KMS-11 (cell line): ENCODE measurements at regions not wholly inside any gene's neighbourhood (a gene's known extent, or its start where the extent isn't known, plus 50 kb on each side); places are given as distances from the start of the nearest gene placed in this dataset.

Experiments used
- H2AFZ ChIP-seq: fragments of 200-600 bp; sonication (generic); 2 replicates; pipeline ENCODE4 v1.6.1; 2016; ENCODE audit warnings: antibody characterized with exemption, mixed run types, low read depth
- H3K27ac ChIP-seq: fragments of 200-600 bp; sonication (generic); 2 replicates; pipeline ENCODE4 v1.6.1; 2016; ENCODE audit warnings: mild to moderate bottlenecking, mixed run types
- H3K27me3 ChIP-seq: fragments of 200-600 bp; sonication (generic); 2 replicates; pipeline ENCODE4 v1.6.1; 2017; ENCODE audit warnings: mild to moderate bottlenecking, low read depth, mixed run types, moderate library complexity; ENCODE audit not compliant: insufficient read depth
- H3K36me3 ChIP-seq: fragments of 200-600 bp; sonication (generic); 2 replicates; pipeline ENCODE4 v1.6.1; 2017; ENCODE audit warnings: mild to moderate bottlenecking, mixed run types; ENCODE audit not compliant: insufficient read depth
- H3K4me1 ChIP-seq: fragments of 200-600 bp; sonication (generic); 2 replicates; pipeline ENCODE4 v1.6.1; 2016; ENCODE audit warnings: mild to moderate bottlenecking, low read depth, mixed run types; ENCODE audit not compliant: poor library complexity, severe bottlenecking
- H3K4me2 ChIP-seq: fragments of 200-600 bp; sonication (generic); 2 replicates; pipeline ENCODE4 v1.7.0; 2016; ENCODE audit warnings: mild to moderate bottlenecking, mixed run types
- H3K4me3 ChIP-seq: fragments of 200-600 bp; sonication (generic); IDR thresholded peaks from 2 replicates; pipeline ENCODE4 v1.6.1; 2017; ENCODE audit warnings: low read depth, low read length, mixed read lengths; ENCODE audit not compliant: insufficient read depth
- H3K79me2 ChIP-seq: fragments of 200-600 bp; sonication (generic); 2 replicates; pipeline ENCODE4 v1.6.1; 2016; ENCODE audit warnings: low read depth, mixed run types; ENCODE audit not compliant: insufficient read depth
- H3K9ac ChIP-seq: fragments of 200-600 bp; sonication (generic); 2 replicates; pipeline ENCODE4 v1.6.1; 2016; ENCODE audit warnings: mild to moderate bottlenecking, mixed run types
- H4K20me1 ChIP-seq: fragments of 200-600 bp; sonication (generic); 2 replicates; pipeline ENCODE4 v1.6.1; 2016; ENCODE audit warnings: mild to moderate bottlenecking, mixed run types; ENCODE audit not compliant: insufficient read depth
- TF ChIP-seq, protein P1 (sequence below): fragments of 200-600 bp; sonication (generic); conservative IDR thresholded peaks from 2 replicates; pipeline ENCODE4 v1.6.1; 2017; ENCODE audit warnings: low read depth, mild to moderate bottlenecking, antibody characterized with exemption, low read length, moderate library complexity, mixed read lengths

DNA sequence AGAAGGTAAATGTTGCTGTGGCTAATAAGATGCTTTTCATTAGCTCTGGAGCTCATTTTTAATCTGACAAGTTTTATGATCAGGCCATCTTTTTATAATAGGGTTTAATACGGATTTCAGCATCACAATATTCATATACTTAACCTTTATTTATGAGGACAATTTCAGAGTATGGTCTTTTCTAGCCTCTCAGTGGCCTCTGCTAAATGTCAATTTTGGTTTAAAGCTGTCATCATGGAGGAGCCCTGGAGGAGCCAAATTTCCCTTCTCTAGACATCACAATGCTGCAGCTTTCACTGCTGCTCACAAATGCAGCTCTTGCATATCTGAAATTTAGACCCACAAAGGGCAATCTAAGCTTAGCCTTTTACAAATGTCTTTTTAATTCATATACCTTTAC, 510.4 kb downstream of the PCDH7 start:
- no peak overlapping the region for H3K27ac ChIP-seq
- TF ChIP-seq, protein P1, sequence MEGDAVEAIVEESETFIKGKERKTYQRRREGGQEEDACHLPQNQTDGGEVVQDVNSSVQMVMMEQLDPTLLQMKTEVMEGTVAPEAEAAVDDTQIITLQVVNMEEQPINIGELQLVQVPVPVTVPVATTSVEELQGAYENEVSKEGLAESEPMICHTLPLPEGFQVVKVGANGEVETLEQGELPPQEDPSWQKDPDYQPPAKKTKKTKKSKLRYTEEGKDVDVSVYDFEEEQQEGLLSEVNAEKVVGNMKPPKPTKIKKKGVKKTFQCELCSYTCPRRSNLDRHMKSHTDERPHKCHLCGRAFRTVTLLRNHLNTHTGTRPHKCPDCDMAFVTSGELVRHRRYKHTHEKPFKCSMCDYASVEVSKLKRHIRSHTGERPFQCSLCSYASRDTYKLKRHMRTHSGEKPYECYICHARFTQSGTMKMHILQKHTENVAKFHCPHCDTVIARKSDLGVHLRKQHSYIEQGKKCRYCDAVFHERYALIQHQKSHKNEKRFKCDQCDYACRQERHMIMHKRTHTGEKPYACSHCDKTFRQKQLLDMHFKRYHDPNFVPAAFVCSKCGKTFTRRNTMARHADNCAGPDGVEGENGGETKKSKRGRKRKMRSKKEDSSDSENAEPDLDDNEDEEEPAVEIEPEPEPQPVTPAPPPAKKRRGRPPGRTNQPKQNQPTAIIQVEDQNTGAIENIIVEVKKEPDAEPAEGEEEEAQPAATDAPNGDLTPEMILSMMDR: no peak
- H3K79me2 ChIP-seq: no peaks in the 10 kb centered on the region
- no peaks in the 10 kb centered on the region for H3K36me3 ChIP-seq
- no peaks in the 10 kb centered on the region for H4K20me1 ChIP-seq
- H3K9ac ChIP-seq: no peak overlapping the region
- H3K27me3 ChIP-seq: no peaks in the 10 kb centered on the region
- no peak overlapping the region for H2AFZ ChIP-seq
- no peaks in the 10 kb centered on the region for H3K4me1 ChIP-seq
- no peak overlapping the region for H3K4me2 ChIP-seq
- H3K4me3 ChIP-seq: no peak overlapping the region

- H3K4me3 ChIP-seq: no peak overlapping the region
- TF ChIP-seq, protein P1: no peak
- H4K20me1 ChIP-seq: no peaks in the 10 kb centered on the region
- H2AFZ ChIP-seq: no peak overlapping the region
- no peaks in the 10 kb centered on the region for H3K27me3 ChIP-seq
- no peak overlapping the region for H3K9ac ChIP-seq
- no peaks in the 10 kb centered on the region for H3K36me3 ChIP-seq
- H3K4me1 ChIP-seq: no peaks in the 10 kb centered on the region
- H3K4me2 ChIP-seq: no peak overlapping the region
- H3K27ac ChIP-seq: no peak overlapping the region
- H3K79me2 ChIP-seq: no peaks in the 10 kb centered on the region
These were observed 514.3 kb downstream of the PCDH7 start for GRCh38 chr4:31234494-31234893.

DNA sequence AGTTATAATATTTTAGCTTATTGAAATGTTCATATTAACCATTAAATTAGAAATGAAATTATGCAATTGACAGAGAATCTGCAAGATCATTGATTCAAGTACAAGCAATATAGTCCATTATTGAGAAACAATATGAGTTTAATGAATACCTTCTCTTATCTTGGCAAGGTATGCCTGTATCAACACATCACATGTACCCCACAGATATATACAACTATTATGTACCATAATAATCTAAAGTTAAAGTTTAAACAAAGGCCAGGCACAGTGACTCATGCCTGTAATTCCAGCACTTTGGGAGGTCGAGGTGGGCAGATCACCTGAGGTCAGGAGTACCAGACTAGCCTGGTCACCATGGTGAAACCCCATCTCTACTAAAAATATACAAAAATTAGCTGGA, 514.7 kb downstream of the PCDH7 start:
- no peaks in the 10 kb centered on the region for H3K36me3 ChIP-seq
- no peak overlapping the region for H3K4me2 ChIP-seq
- no peaks in the 10 kb centered on the region for H3K4me1 ChIP-seq
- H2AFZ ChIP-seq: no peak overlapping the region
- H3K4me3 ChIP-seq: no peak overlapping the region
- no peaks in the 10 kb centered on the region for H3K79me2 ChIP-seq
- H3K27me3 ChIP-seq: no peaks in the 10 kb centered on the region
- no peaks in the 10 kb centered on the region for H4K20me1 ChIP-seq
- no peak overlapping the region for H3K9ac ChIP-seq
- no peak overlapping the region for H3K27ac ChIP-seq
- TF ChIP-seq, protein P1: no peak

- H3K4me1 ChIP-seq: no peaks in the 10 kb centered on the region
- H3K79me2 ChIP-seq: no peaks in the 10 kb centered on the region
- no peak overlapping the region for H3K27ac ChIP-seq
- no peaks in the 10 kb centered on the region for H3K27me3 ChIP-seq
- H3K36me3 ChIP-seq: no peaks in the 10 kb centered on the region
- H3K4me2 ChIP-seq: no peak overlapping the region
- TF ChIP-seq, protein P1: no peak
- no peak overlapping the region for H2AFZ ChIP-seq
- H3K4me3 ChIP-seq: no peak overlapping the region
- H3K9ac ChIP-seq: no peak overlapping the region
- no peaks in the 10 kb centered on the region for H4K20me1 ChIP-seq
These were observed 516.0 kb downstream of the PCDH7 start for GRCh38 chr4:31236020-31236638.
